ENCODE measurements at regions not wholly inside any gene's neighbourhood (a gene's known extent, or its start where the extent isn't known, plus 50 kb on each side); places are given as distances from the start of the nearest gene placed in this dataset.

- H3K4me3 ChIP-seq (ENCODE audit: low read depth, low read length) = no peak overlapping the region
- no peak for DNase-seq (ENCODE audit: low read depth)
- TF ChIP-seq CTCF (IDR thresholded peaks at IDR 0.05; ENCODE audit: insufficient read depth, low read length) = no peak
Measured at GRCh38 chr2:125942585-125943424, 713.2 kb upstream of the GYPC start.

GRCh38 chr2:125959047-125959446 is 696.9 kb upstream of the GYPC start:
- DNase-seq (ENCODE audit: low read depth) = no peak
- H3K4me3 ChIP-seq (ENCODE audit: low read depth, low read length) = no peak overlapping the region
- no peak for TF ChIP-seq CTCF (IDR thresholded peaks at IDR 0.05; ENCODE audit: insufficient read depth, low read length)

- TF ChIP-seq CTCF (IDR thresholded peaks at IDR 0.05; ENCODE audit: insufficient read depth, low read length) = no peak
- no peak for DNase-seq (ENCODE audit: low read depth)
- H3K4me3 ChIP-seq (ENCODE audit: low read depth, low read length) = no peak overlapping the region
Measured at GRCh38 chr2:125961739-125962138, 694.2 kb upstream of the GYPC start.

- H3K4me3 ChIP-seq (ENCODE audit: low read depth, low read length) = no peak overlapping the region
- TF ChIP-seq CTCF (IDR thresholded peaks at IDR 0.05; ENCODE audit: insufficient read depth, low read length) = no peak
- no peak for DNase-seq (ENCODE audit: low read depth)
Measured at GRCh38 chr2:125979886-125980285, 676.1 kb upstream of the GYPC start.

- no peak for DNase-seq (ENCODE audit: low read depth)
- no peak for TF ChIP-seq CTCF (IDR thresholded peaks at IDR 0.05; ENCODE audit: insufficient read depth, low read length)
- no peak overlapping the region for H3K4me3 ChIP-seq (ENCODE audit: low read depth, low read length)
Measured at GRCh38 chr2:125983364-125983763, 672.6 kb upstream of the GYPC start.

- no peak for DNase-seq (ENCODE audit: low read depth)
- no peak overlapping the region for H3K4me3 ChIP-seq (ENCODE audit: low read depth, low read length)
- TF ChIP-seq CTCF (IDR thresholded peaks at IDR 0.05; ENCODE audit: insufficient read depth, low read length) = no peak
Measured at GRCh38 chr2:126029316-126029715, 626.6 kb upstream of the GYPC start.

- no peak overlapping the region for H3K4me3 ChIP-seq (ENCODE audit: low read depth, low read length)
- DNase-seq (ENCODE audit: low read depth) = no peak
- no peak for TF ChIP-seq CTCF (IDR thresholded peaks at IDR 0.05; ENCODE audit: insufficient read depth, low read length)
Measured at GRCh38 chr2:126038861-126039260, 617.1 kb upstream of the GYPC start.

All from fibroblast of the aortic adventitia (primary cell).